Peyer's patch (tissue), 4 donors: ENCODE measurements at regions not wholly inside any gene's neighbourhood (a gene's known extent, or its start where the extent isn't known, plus 50 kb on each side); places are given as distances from the start of the nearest gene placed in this dataset.

Experiments
- POLR2A ChIP-seq, 2 donors: fragments of 450-650 bp; IDR thresholded peaks; one replicate each; pipeline ENCODE4 v1.5.1; 2017; ENCODE audit warnings: antibody characterized with exemption in 2 of 2, mild to moderate bottlenecking in 2 of 2, moderate library complexity in 2 of 2
- TF ChIP-seq, protein P1 (sequence below), 6 experiments: fragments of 450-650 bp in 4 of 6; fragments of 200-600 bp in 2 of 6; sonication (generic) in 1 of 6; IDR thresholded peaks; one replicate each; pipeline ENCODE4 v1.5.1; 2017 to 2019; ENCODE audit warnings: antibody characterized with exemption in 6 of 6, mild to moderate bottlenecking in 3 of 6, moderate library complexity in 1 of 6

DNA sequence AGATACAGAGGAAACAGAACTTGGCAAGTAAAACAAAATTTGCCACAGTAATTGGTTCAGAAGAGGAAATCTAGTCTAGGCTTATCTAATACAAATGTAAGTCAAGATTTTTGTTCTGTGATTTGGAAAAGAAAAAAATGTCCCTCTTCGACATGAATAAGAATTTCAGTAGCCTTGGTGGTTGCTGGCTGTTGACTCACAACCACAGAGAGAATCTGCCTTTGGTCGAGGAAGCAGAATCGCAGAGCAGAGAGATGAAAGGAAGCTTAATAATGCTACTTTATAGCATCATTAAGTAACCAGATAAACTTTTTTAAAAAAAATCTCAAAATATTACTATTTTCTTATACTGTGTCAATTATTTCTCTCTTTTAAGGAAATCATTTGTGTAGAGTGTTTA lies 1096.6 kb downstream of the FLRT2 start:
- TF ChIP-seq, protein P1, sequence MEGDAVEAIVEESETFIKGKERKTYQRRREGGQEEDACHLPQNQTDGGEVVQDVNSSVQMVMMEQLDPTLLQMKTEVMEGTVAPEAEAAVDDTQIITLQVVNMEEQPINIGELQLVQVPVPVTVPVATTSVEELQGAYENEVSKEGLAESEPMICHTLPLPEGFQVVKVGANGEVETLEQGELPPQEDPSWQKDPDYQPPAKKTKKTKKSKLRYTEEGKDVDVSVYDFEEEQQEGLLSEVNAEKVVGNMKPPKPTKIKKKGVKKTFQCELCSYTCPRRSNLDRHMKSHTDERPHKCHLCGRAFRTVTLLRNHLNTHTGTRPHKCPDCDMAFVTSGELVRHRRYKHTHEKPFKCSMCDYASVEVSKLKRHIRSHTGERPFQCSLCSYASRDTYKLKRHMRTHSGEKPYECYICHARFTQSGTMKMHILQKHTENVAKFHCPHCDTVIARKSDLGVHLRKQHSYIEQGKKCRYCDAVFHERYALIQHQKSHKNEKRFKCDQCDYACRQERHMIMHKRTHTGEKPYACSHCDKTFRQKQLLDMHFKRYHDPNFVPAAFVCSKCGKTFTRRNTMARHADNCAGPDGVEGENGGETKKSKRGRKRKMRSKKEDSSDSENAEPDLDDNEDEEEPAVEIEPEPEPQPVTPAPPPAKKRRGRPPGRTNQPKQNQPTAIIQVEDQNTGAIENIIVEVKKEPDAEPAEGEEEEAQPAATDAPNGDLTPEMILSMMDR (IDR thresholded peaks at IDR 0.05), result no peak
- no peak for TF ChIP-seq POLR2A (IDR thresholded peaks at IDR 0.05)
